ENCODE measurements at regions not wholly inside any gene's neighbourhood (a gene's known extent, or its start where the extent isn't known, plus 50 kb on each side); places are given as distances from the start of the nearest gene placed in this dataset.

DNA sequence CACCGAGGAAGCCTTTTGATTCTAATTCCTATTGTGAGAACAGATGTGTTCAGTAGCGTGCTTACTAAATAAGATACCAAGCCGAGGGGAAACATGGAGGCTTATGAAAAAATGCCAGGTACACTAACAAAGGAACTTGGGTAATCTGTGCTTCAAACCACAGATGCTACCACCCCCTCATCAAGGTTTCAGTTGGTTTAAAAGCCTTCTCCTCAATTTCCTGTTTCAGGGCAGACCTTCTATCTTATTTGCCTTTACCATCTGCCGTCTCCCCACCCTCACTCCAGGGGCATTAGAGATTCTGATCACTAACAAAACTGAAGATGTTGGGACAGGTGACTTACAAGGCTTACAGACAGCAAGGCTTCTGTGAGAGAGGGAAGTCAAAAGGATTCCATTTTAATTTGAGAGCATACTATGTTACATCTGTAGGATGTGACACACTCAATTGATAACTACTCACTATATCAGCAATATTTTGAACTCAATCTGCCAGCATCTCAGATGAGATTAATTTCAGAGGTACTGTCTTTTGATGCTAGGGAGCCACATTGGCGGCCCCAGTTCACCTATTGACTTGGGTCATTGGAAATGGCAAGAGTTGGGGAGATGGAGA lies 60.6 kb upstream of the PLCL2 start:
- TF ChIP-seq, protein P1, sequence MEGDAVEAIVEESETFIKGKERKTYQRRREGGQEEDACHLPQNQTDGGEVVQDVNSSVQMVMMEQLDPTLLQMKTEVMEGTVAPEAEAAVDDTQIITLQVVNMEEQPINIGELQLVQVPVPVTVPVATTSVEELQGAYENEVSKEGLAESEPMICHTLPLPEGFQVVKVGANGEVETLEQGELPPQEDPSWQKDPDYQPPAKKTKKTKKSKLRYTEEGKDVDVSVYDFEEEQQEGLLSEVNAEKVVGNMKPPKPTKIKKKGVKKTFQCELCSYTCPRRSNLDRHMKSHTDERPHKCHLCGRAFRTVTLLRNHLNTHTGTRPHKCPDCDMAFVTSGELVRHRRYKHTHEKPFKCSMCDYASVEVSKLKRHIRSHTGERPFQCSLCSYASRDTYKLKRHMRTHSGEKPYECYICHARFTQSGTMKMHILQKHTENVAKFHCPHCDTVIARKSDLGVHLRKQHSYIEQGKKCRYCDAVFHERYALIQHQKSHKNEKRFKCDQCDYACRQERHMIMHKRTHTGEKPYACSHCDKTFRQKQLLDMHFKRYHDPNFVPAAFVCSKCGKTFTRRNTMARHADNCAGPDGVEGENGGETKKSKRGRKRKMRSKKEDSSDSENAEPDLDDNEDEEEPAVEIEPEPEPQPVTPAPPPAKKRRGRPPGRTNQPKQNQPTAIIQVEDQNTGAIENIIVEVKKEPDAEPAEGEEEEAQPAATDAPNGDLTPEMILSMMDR (IDR thresholded peaks at IDR 0.05), result no peak

DNA sequence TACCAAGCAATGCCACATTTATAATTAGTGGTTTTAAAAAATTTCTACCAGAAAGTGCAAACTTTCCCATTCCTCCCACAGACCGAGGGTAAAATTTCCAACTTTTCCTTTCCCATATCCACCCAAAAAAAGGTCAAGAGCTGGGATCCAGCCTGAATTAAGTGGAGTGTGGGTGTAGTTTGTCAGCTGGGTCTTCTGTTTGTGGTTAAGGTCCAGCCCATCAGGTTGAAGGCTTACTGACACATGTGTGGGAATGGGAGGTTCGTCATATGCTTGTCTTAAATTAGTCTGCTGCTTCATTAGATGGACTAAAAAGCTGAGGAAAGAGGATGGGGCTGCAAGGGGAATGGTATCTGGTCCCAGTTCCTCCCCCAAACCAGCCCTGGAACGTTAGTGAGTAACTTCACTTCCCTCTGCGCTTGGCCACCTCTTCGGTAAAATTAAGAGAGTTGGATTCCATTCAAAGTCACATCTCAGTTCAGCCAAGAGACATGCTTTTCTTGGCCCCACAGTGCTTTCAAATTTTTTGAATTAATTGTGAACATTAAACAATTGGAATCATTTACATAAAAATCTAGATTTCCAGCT lies 59.0 kb upstream of the PLCL2 start:
- TF ChIP-seq, protein P1 (IDR thresholded peaks at IDR 0.05), result no peak

DNA sequence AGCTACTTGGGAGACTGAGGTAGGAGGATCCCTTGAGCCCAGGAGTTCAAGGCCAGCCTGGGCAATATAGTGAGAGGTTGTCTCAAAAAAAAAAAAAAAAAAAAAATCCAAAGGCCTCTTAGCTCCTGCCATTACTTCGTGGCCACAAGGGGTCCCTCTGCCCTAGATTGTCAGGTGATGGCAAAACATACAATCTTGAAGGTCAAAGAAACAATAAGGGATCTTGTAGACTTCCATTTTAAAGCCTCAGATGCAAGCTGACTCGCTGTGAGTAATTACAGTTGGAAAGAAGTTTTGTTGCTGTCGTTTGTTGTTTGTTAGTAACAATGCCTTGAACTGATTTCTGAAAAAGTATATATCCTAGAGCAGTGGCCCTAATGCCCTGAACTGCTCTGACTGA lies 55.9 kb upstream of the PLCL2 start:
- TF ChIP-seq, protein P1 (IDR thresholded peaks at IDR 0.05), result peak; percentile 50

DNA sequence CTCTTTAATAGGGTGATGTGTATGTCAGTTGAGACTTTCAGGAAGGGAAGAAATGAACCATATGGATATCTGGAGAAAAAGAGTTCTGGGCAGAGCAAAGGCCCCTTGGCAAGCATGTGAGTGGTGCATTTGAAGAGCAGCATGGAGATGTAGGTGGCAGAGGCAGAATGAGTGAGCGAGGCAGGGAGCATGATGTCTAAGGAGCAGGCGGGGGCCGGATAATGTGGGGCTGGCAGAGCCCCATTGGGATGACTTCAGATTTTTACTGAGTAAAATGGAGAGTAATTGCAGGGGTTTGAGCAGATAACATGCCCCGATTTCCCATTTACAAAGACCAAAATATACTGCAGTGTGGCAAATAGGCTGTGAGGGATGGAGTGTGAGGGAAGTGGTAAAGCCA lies 52.9 kb upstream of the PLCL2 start:
- TF ChIP-seq, protein P1 (IDR thresholded peaks at IDR 0.05), result no peak

DNA sequence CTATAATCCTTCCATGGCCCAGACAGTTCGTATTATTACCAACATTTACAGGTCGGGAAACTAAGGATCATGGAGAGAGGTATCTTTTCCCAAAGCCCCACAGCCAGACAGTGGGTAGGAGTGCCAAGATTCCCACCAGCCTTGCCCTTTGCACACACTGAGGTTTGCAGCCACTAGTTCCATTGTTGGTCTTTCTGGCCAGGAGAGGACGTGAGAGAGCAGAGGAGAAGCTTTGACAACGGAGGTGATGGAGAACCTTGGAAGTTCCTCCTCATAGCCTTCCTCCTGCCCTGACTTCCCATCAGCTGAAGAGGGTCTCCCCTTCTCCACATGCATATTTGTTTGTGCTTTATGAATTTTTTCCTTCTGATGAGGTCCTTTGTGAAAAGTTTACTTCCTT lies 50.5 kb upstream of the PLCL2 start:
- TF ChIP-seq, protein P1 (IDR thresholded peaks at IDR 0.05), result no peak

DNA sequence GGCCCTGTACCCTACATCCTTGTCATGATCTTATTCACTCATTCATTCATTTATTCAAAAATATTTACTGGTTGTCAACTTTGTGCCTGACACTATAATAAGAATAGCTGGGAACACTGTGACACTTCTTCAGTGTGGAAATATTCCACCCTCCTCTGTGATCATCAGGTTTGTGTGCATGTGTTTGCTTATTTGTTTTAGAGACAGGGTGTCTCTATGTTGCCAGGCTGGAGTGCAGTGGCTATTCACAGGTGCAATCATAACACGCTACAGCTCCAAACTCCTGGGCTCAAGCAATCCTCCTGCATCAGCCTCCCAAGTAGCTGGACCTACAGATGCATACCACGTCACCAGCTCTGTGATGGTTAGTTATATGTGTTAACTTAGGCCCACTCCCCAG lies 50.0 kb upstream of the PLCL2 start:
- TF ChIP-seq, protein P1 (IDR thresholded peaks at IDR 0.05), result no peak

Measured in LNCAP (cell line).